Endothelial cell of umbilical vein (primary cell): ENCODE measurements at regions not wholly inside any gene's neighbourhood (a gene's known extent, or its start where the extent isn't known, plus 50 kb on each side); places are given as distances from the start of the nearest gene placed in this dataset.

Experiments
- BruUV-seq: library from RNA; stranded (reverse); fragments of 400-500 nt; replicated peaks from 2 replicates; lab custom pipeline; 2021; lab: Mats Ljungman, UMichigan
- CTCF ChIA-PET: fragments of 300-600, 350-600 bp; sonication (Branson Sonifier 250); formaldehyde crosslinking; loops from one replicate; lab custom pipeline; 2021; ENCODE audit warnings: antibody characterized with exemption, inconsistent platforms; lab: Charles Lee
- POLR2A ChIA-PET: fragments of 300-600, 350-600 bp; sonication (Branson Sonifier 250); formaldehyde crosslinking; loops from one replicate; lab custom pipeline; 2021; ENCODE audit warnings: antibody characterized with exemption, inconsistent platforms; lab: Charles Lee
- DNase-seq: peaks from one replicate; pipeline ENCODE4 v3.0.0-alpha.2; 2011; ENCODE audit warnings: low read depth, low spot score
- FAIRE-seq: peaks from 2 replicates; lab custom pipeline; 2011; peaks lifted over from hg19 to GRCh38; lab: Jason Lieb, UNC
- H2AFZ ChIP-seq: 2 replicates; pipeline ENCODE4 v1.6.0; 2012; ENCODE audit warnings: low read depth, low read length, control low read depth, inconsistent platforms
- H3K27ac ChIP-seq: 2 replicates; pipeline ENCODE4 v1.5.1; 2011; ENCODE audit warnings: low read depth, mild to moderate bottlenecking, control low read depth, low read length, moderate library complexity; ENCODE audit not compliant: insufficient read depth
- H3K27me3 ChIP-seq, 2 experiments: 2 replicates each; pipeline versions ENCODE4 v1.6.0 to v1.6.1; 2011; ENCODE audit warnings: low read length in 2 of 2, mixed read lengths in 1 of 2; ENCODE audit not compliant: control insufficient read depth in 2 of 2, insufficient read depth in 2 of 2
- H3K36me3 ChIP-seq, 2 experiments: 2 replicates in 1 of 2; 3 replicates in 1 of 2; pipeline ENCODE4 v1.5.1; 2011; ENCODE audit warnings: low read length in 2 of 2, mild to moderate bottlenecking in 1 of 2, moderate library complexity in 1 of 2; ENCODE audit not compliant: control insufficient read depth in 2 of 2, insufficient read depth in 2 of 2; ENCODE audit errors: extremely low read depth in 1 of 2
- H3K4me1 ChIP-seq: 3 replicates; pipeline ENCODE4 v1.5.1; 2011; ENCODE audit warnings: mild to moderate bottlenecking, low read length; ENCODE audit not compliant: control insufficient read depth, insufficient read depth; ENCODE audit errors: extremely low read depth
- H3K4me2 ChIP-seq: 2 replicates; pipeline ENCODE4 v1.6.1; 2011; ENCODE audit warnings: low read length, control low read depth, mixed read lengths; ENCODE audit not compliant: insufficient read depth
- H3K4me3 ChIP-seq, 3 experiments: fragments of 200-600 bp in 1 of 3; sonication (generic), shearing (Covaris generic) in 1 of 3; replicated peaks in 1 of 3; 2 replicates each; pipeline ENCODE4 v1.5.1; 2011 to 2016; ENCODE audit warnings: control low read depth in 3 of 3, low read length in 3 of 3, mild to moderate bottlenecking in 2 of 3, inconsistent platforms in 1 of 3, low read depth in 1 of 3, moderate library complexity in 1 of 3; ENCODE audit not compliant: insufficient read depth in 1 of 3
- H3K79me2 ChIP-seq: 2 replicates; pipeline ENCODE4 v1.6.0; 2012; ENCODE audit warnings: low read length, inconsistent platforms; ENCODE audit not compliant: control insufficient read depth, insufficient read depth
- H3K9ac ChIP-seq: replicated peaks from 2 replicates; pipeline ENCODE3; 2011; ENCODE audit warnings: low read length, control low read depth; ENCODE audit not compliant: insufficient read depth; ENCODE audit errors: extremely low read depth
- H3K9me1 ChIP-seq: replicated peaks from 3 replicates; pipeline ENCODE4 v1.6.0; 2011; ENCODE audit warnings: mild to moderate bottlenecking, low read length; ENCODE audit not compliant: control insufficient read depth, insufficient read depth; ENCODE audit errors: extremely low read depth
- H3K9me3 ChIP-seq: replicated peaks from 2 replicates; pipeline ENCODE4 v1.5.1; 2012; ENCODE audit warnings: low read length, inconsistent platforms; ENCODE audit not compliant: control insufficient read depth, insufficient read depth
- H4K20me1 ChIP-seq: replicated peaks from 2 replicates; pipeline ENCODE3; 2011; ENCODE audit warnings: mild to moderate bottlenecking, low read length; ENCODE audit not compliant: control insufficient read depth, insufficient read depth; ENCODE audit errors: extremely low read depth
- CTCF ChIP-seq, 2 donors: IDR thresholded peaks; 1 replicate in 1 of 2; 2 replicates in 1 of 2; pipeline ENCODE4 v1.5.1; 2011; ENCODE audit warnings: low read length in 2 of 2, mild to moderate bottlenecking in 2 of 2, moderate library complexity in 2 of 2, control low read depth in 1 of 2, inconsistent platforms in 1 of 2, low read depth in 1 of 2; ENCODE audit not compliant: insufficient read depth in 1 of 2; ENCODE audit errors: extremely low read depth in 1 of 2
- JUN ChIP-seq: IDR thresholded peaks from 2 replicates; pipeline ENCODE4 v1.6.1; 2011; ENCODE audit warnings: borderline replicate concordance, low read depth; ENCODE audit not compliant: insufficient read length, insufficient read depth
- MAX ChIP-seq: IDR thresholded peaks from 2 replicates; pipeline ENCODE4 v1.6.1; 2011; ENCODE audit not compliant: insufficient read depth, insufficient read length
- MYC ChIP-seq: IDR thresholded peaks from one replicate; pipeline ENCODE4 v1.6.1; 2011; ENCODE audit warnings: mild to moderate bottlenecking, low read depth, low read length
- POLR2AphosphoS5 ChIP-seq: IDR thresholded peaks from 2 replicates; pipeline ENCODE4 v1.6.1; 2012; ENCODE audit warnings: low read depth, mild to moderate bottlenecking, control low read depth, low read length, moderate library complexity; ENCODE audit not compliant: insufficient read depth
- dilution Hi-C: fragments of 300-500 bp; cut with MboI; formaldehyde crosslinking; loops from one replicate; pipeline ENCODE4 v1.15.0; 2019; ENCODE audit warnings: low sequenced_read_pairs; ENCODE audit not compliant: extremely low pct_ligation_motif_present
- intact Hi-C: fragments of 100-400 bp; cut with micrococcal nuclease; formaldehyde crosslinking; loops from one replicate; pipeline ENCODE4 v1.10.0; 2022

GRCh38 chr2:220628252-220628651 is 943.9 kb downstream of the EPHA4 start:
- H3K4me1 ChIP-seq = no peaks in the 10 kb centered on the region
- no peaks in the 10 kb centered on the region for H3K36me3 ChIP-seq
- no peak overlapping the region for H3K27ac ChIP-seq
- ChIA-PET POLR2A (no interaction called here), CTCF (no interaction called here)
- no peaks in the 10 kb centered on the region for H4K20me1 ChIP-seq
- DNase-seq (no peak), FAIRE-seq (no peak)
- no peak overlapping the region for H2AFZ ChIP-seq
- dilution Hi-C loops (no loop called here), intact Hi-C loops (no loop called here)
- no peaks in the 10 kb centered on the region for H3K9me1 ChIP-seq
- no peak overlapping the region for H3K4me3 ChIP-seq
- H3K9ac ChIP-seq = no peak overlapping the region
- TF ChIP-seq CTCF (IDR thresholded peaks at IDR 0.05; ENCODE audit: extremely low read depth in 1 of 2, insufficient read depth in 1 of 2, low read depth in 1 of 2, low read length in 2 of 2) (no peak), POLR2AphosphoS5 (no peak), MYC (no peak)
- H3K9me3 ChIP-seq = no peaks in the 10 kb centered on the region
- H3K27me3 ChIP-seq = no peaks in the 10 kb centered on the region
- H3K4me2 ChIP-seq = no peak overlapping the region
- no peaks in the 10 kb centered on the region for H3K79me2 ChIP-seq
- BruUV-seq = no TSS peak

GRCh38 chr2:220641137-220641536 is 931.0 kb downstream of the EPHA4 start:
- no peaks in the 10 kb centered on the region for H3K27me3 ChIP-seq
- H3K9me3 ChIP-seq = no peaks in the 10 kb centered on the region
- H3K79me2 ChIP-seq = no peaks in the 10 kb centered on the region
- no peak overlapping the region for H2AFZ ChIP-seq
- no peak for FAIRE-seq
- no peak overlapping the region for H3K9ac ChIP-seq
- H3K9me1 ChIP-seq = no peaks in the 10 kb centered on the region
- intact Hi-C loops = no loop called here
- BruUV-seq = no TSS peak
- POLR2A ChIA-PET = no interaction called here
- DNase-seq = no peak
- no peaks in the 10 kb centered on the region for H3K36me3 ChIP-seq
- H3K4me2 ChIP-seq = no peak overlapping the region
- H3K4me1 ChIP-seq = no peaks in the 10 kb centered on the region
- H4K20me1 ChIP-seq = no peaks in the 10 kb centered on the region
- no peak for TF ChIP-seq JUN
- TF ChIP-seq MAX = no peak
- TF ChIP-seq POLR2AphosphoS5 = no peak
- no peak overlapping the region for H3K4me3 ChIP-seq
- CTCF ChIA-PET = no interaction called here
- H3K27ac ChIP-seq = no peak overlapping the region
- dilution Hi-C loops = no loop called here
